ENCODE measurements at regions not wholly inside any gene's neighbourhood (a gene's known extent, or its start where the extent isn't known, plus 50 kb on each side); places are given as distances from the start of the nearest gene placed in this dataset.

GRCh38 chr3:152583963-152584362 is 251.0 kb upstream of the P2RY1 start:
- TF ChIP-seq MAX (IDR thresholded peaks at IDR 0.05) = no peak
- no peak for TF ChIP-seq REST (IDR thresholded peaks at IDR 0.05; ENCODE audit: low read depth)
- no peak for TF ChIP-seq EP300 (IDR thresholded peaks at IDR 0.05; ENCODE audit: borderline replicate concordance)
- TF ChIP-seq YY1 (IDR thresholded peaks at IDR 0.05; ENCODE audit: low read depth) = no peak
- TF ChIP-seq NFIC (IDR thresholded peaks at IDR 0.05) = no peak
